Left hindlimb (tissue), 1 donor: ENCODE measurements at regions not wholly inside any gene's neighbourhood (a gene's known extent, or its start where the extent isn't known, plus 50 kb on each side); places are given as distances from the start of the nearest gene placed in this dataset.

Experiments used
- DNase-seq: peaks from one replicate; pipeline ENCODE4 v3.0.0-alpha.2; 2018

DNA sequence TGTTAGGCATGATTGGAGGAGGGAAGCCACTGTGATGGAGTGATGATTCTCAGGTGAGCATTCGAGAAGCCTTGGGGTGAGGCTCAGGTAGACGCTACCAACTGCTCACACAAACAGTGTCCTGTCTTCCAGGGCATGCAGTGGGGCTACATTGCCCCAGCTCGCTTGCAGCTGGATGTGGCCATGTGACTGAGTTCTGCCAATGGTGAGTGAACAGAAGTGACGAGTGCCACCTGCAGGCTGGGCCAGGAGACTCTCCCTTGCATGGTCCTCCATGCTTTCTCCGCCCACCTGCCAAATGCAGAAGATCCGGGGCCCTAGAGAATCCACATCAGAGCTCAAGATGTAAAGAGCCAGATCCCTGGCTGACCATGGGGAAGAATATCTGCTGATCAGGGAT is 195.9 kb downstream of the BCR start:
- no peak for DNase-seq

DNA sequence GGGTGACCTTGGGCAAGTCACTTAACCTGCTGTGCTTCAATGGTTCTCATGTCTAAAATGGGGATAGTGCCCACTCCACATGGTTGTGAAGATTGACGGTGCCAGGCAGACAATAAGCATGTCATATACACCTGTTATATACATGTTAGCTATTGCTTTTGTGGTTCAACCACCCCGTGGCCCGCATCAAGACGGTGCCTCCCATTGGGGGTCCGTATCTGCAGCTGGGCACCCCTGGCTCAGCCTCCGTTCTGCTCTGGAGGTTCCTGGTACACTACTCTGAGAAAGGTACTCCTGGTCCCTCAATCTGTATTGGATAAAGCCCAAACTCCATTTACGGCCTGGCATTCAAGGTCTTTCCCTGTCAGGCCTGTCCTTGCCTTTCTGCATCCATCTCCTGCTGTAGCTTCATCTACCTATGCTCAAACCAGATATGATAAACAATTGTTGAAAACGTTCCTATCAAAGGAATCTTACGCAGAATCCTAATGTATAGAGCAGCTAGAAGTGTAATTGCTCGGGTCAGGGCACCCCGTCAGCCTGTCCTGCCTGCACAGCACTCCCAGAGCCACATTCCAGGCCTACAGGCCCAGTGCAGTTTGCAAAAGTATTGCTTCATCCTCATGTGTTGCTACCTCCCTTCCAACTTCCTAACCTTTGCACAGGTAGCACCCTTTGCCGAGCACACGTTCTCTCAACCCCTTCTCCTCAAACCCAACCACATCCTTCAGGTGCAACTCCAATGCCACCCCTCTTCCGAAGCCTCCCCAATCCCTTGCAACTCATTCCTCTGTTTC is 194.9 kb downstream of the BCR start:
- DNase-seq: no peak

DNA sequence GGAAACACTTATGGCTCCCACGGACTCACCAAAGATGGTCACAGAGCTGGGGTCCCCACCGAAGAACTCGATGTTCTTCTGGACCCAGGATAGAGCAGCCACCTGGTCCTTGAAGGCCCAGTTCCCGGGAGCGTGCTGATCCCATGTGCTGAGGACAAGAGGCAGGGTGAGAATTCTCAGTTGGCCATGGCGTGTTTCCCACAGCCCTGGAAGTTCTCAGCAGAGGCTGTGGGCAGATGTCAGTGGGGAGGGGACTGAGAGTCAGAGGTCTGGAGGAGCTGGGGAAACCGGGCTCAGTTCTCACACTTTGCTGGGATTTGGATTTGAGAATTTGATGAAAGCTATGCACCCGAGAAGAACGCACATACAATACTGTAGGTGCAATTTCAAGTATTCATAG is 193.3 kb downstream of the BCR start:
- no peak for DNase-seq

DNA sequence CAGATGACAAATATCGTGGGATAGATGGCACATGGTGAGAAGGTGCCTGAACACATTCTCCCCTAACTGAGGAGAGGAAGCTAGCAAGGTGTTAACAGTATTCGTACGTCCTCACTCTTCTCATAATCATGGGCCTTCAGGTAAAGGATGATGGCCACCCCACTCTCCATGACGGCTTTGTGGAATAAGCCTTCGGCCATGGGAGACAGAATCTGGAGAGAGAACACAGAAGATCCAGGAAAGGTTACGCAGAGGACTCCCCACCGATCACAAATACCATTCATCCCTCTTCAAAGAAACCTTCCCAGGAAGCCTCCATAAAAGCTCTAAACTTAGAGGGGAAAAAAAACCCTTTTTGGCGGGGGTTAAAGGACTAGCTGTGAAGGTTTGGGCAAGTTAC is 189.9 kb downstream of the BCR start:
- DNase-seq: no peak

DNA sequence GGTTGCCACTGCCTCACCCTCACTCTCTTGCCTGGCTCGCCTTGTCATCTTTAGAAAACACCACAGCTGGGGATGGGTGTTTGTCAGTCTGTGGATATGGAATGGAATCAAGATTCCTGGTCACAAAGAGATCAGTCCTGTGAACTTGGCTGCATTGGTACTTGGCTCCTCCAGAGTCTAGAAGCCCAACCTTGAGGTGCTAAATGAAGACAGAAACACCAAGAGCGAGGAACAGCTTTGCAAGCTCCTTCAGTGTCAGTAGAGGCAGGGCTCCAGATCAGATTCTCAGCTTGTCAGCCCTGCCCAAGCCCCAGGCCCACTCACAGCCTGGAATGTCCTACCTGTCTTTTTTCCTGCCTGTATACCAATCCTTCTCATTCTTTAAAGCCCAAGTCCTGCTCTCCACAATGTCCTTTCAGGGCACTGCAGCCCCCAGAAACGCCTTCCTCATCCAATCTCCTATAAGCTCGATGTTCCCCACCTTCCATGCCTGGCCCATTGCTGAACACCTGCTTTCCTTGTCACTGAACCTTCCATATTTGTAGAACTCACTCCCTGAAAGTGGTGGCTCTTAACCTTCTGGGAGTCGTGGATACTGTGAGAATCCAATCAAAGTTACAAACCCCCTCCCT is 188.9 kb downstream of the BCR start:
- DNase-seq: no peak
